CD14-positive monocyte (primary cell): ENCODE measurements at regions not wholly inside any gene's neighbourhood (a gene's known extent, or its start where the extent isn't known, plus 50 kb on each side); places are given as distances from the start of the nearest gene placed in this dataset.
A peak's percentile ranks its signal among the peaks of the same experiment; 100 is the strongest.
"Not testable (repeated sequence)": the region's sequence is repeated elsewhere in the genome, so short reads cannot be mapped to it uniquely, and the experiment has no call there.

ENCODE experiments used
- DNase-seq, 3 donors: peaks; one replicate each; pipeline ENCODE4 v3.0.0-alpha.2; 2011 to 2022
- H2AFZ ChIP-seq: 2 replicates; pipeline ENCODE4 v1.6.0; 2012; ENCODE audit warnings: mild to moderate bottlenecking, low read depth, low read length, inconsistent platforms; ENCODE audit not compliant: insufficient read depth, poor library complexity, severe bottlenecking
- H3K27ac ChIP-seq, 2 donors: 1 replicate in 1 of 2; 2 replicates in 1 of 2; pipeline ENCODE4 v1.5.1; 2012 to 2013; ENCODE audit warnings: low read length in 2 of 2, control low read depth in 1 of 2, inconsistent platforms in 1 of 2, low read depth in 1 of 2, mild to moderate bottlenecking in 1 of 2
- H3K27me3 ChIP-seq, 2 donors: one replicate each; pipeline versions ENCODE4 v1.6.0 to v1.6.1; 2011 to 2013; ENCODE audit warnings: low read length in 2 of 2; ENCODE audit not compliant: control insufficient read depth in 2 of 2, insufficient read depth in 2 of 2
- H3K36me3 ChIP-seq, 2 donors: replicated peaks in 1 of 2; 1 replicate in 1 of 2; 2 replicates in 1 of 2; pipeline versions ENCODE4 v1.5.1 to v1.6.1; 2012 to 2013; ENCODE audit warnings: low read length in 2 of 2, control low read depth in 1 of 2, inconsistent platforms in 1 of 2, mild to moderate bottlenecking in 1 of 2; ENCODE audit not compliant: insufficient read depth in 2 of 2, control insufficient read depth in 1 of 2
- H3K4me1 ChIP-seq, 2 donors: 1 replicate in 1 of 2; 2 replicates in 1 of 2; pipeline versions ENCODE4 v1.5.1 to v1.6.1; 2012 to 2013; ENCODE audit warnings: low read length in 2 of 2, control low read depth in 1 of 2, inconsistent platforms in 1 of 2, mild to moderate bottlenecking in 1 of 2, moderate library complexity in 1 of 2; ENCODE audit not compliant: insufficient read depth in 2 of 2, control insufficient read depth in 1 of 2
- H3K4me2 ChIP-seq: replicated peaks from 2 replicates; pipeline ENCODE3; 2012; ENCODE audit warnings: low read length, moderate library complexity, mild to moderate bottlenecking; ENCODE audit not compliant: poor library complexity, severe bottlenecking; ENCODE audit errors: extremely low read depth
- H3K4me3 ChIP-seq, 3 experiments: fragments of 200-600 bp in 1 of 3; sonication (generic) in 1 of 3; replicated peaks in 1 of 3; 1 replicate in 2 of 3; 2 replicates in 1 of 3; pipeline ENCODE4 v1.5.1; 2011 to 2013; ENCODE audit warnings: low read length in 3 of 3, mild to moderate bottlenecking in 3 of 3, control low read depth in 2 of 3, low read depth in 2 of 3, inconsistent platforms in 1 of 3, moderate library complexity in 1 of 3
- H3K79me2 ChIP-seq: 2 replicates; pipeline ENCODE4 v1.6.0; 2012; ENCODE audit warnings: mild to moderate bottlenecking, control low read depth, inconsistent platforms, low read length, moderate library complexity; ENCODE audit not compliant: insufficient read depth
- H3K9ac ChIP-seq: 2 replicates; pipeline ENCODE4 v1.6.0; 2017; ENCODE audit warnings: low read length, mild to moderate bottlenecking; ENCODE audit not compliant: insufficient read depth, poor library complexity, severe bottlenecking
- H3K9me3 ChIP-seq, 2 donors: replicated peaks in 1 of 2; 1 replicate in 1 of 2; 2 replicates in 1 of 2; pipeline versions ENCODE4 v1.5.1 to v1.6.1; 2012 to 2013; ENCODE audit warnings: low read length in 2 of 2, control low read depth in 1 of 2; ENCODE audit not compliant: control insufficient read depth in 1 of 2, insufficient read depth in 1 of 2
- H4K20me1 ChIP-seq: 2 replicates; pipeline ENCODE4 v1.6.0; 2012; ENCODE audit warnings: mild to moderate bottlenecking, low read length, control low read depth, moderate library complexity; ENCODE audit not compliant: insufficient read depth
- H3K27ac Mint-ChIP-seq, 7 donors: one replicate each; pipeline ENCODE4 v1.8.0; 2020; ENCODE audit warnings: mild to moderate bottlenecking in 7 of 7, mixed read lengths in 7 of 7, moderate library complexity in 6 of 7, inconsistent platforms in 2 of 7
- H3K27me3 Mint-ChIP-seq, 3 donors: one replicate each; pipeline ENCODE4 v1.8.0; 2021 to 2022; ENCODE audit warnings: low read depth in 3 of 3, mild to moderate bottlenecking in 3 of 3, mixed read lengths in 3 of 3, moderate library complexity in 3 of 3, inconsistent platforms in 1 of 3
- H3K36me3 Mint-ChIP-seq, 2 donors: one replicate each; pipeline ENCODE4 v1.8.0; 2020; ENCODE audit warnings: mixed read lengths in 2 of 2, inconsistent platforms in 1 of 2, mild to moderate bottlenecking in 1 of 2
- H3K4me1 Mint-ChIP-seq: one replicate; pipeline ENCODE4 v1.8.0; 2020; ENCODE audit warnings: mild to moderate bottlenecking, mixed read lengths
- H3K4me3 Mint-ChIP-seq, 2 donors: one replicate each; pipeline ENCODE4 v1.8.0; 2020; ENCODE audit warnings: mild to moderate bottlenecking in 2 of 2, mixed read lengths in 2 of 2, moderate library complexity in 1 of 2
- H3K9me3 Mint-ChIP-seq, 7 donors: one replicate each; pipeline ENCODE4 v1.8.0; 2020 to 2022; ENCODE audit warnings: mixed read lengths in 7 of 7, mild to moderate bottlenecking in 6 of 7, moderate library complexity in 6 of 7, inconsistent platforms in 2 of 7
- WGBS: methylation state at CpG from one replicate; pipeline ENCODE4 v1.1.5; 2013; ENCODE audit warnings: missing lambda C conversion rate; ENCODE audit not compliant: insufficient coverage; 5-methylcytosine and 5-hydroxymethylcytosine counted together
- intact Hi-C, 2 donors: fragments of 100-400 bp; cut with micrococcal nuclease; formaldehyde crosslinking; loops; one replicate each; pipeline versions ENCODE4 v1.15.0 to v1.15.1; 2023
- TF ChIP-seq, protein P1 (sequence below): fragments of 200-600 bp; IDR thresholded peaks from one replicate; pipeline ENCODE4 v1.8.0; 2022; ENCODE audit warnings: antibody characterized with exemption, mild to moderate bottlenecking

DNA sequence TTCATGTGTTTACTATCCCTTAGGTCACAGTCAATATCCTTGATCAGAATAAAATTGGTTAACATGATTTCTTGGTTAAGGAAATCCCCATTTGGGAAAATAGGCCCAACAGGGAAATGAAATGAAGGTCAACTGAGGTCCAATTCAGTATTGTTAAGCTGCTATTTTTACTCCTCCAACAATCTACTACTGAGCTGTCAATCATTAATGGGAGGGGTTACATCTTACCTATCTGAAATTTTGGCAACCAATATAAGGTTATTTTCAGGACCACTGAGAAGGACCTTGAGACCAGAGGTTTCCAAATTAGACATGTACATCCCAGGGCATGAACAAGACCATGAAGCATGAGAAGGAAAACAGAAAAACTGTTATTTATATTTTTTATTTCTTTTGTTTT, 64.2 kb upstream of the ALG13 start:
- no peak overlapping the region for H3K4me3 ChIP-seq
- H3K27ac Mint-ChIP-seq = no peak overlapping the region
- no peaks in the 10 kb centered on the region for H4K20me1 ChIP-seq
- peaks cover 0 to 2% (median under 1%) of the 10 kb centered on the region in 3 donors for H3K27me3 Mint-ChIP-seq
- no peaks in the 10 kb centered on the region for H3K79me2 ChIP-seq
- H3K36me3 Mint-ChIP-seq = no peaks in the 10 kb centered on the region
- H3K27ac ChIP-seq = no peak overlapping the region
- H3K36me3 ChIP-seq = no peaks in the 10 kb centered on the region
- no peak overlapping the region for H3K4me2 ChIP-seq
- H3K9me3 ChIP-seq = no peaks in the 10 kb centered on the region
- H3K27me3 ChIP-seq = no peaks in the 10 kb centered on the region
- peaks cover 0 to 8% of the 10 kb centered on the region in 2 donors for H3K4me1 ChIP-seq
- peaks cover 15% of the 10 kb centered on the region for H3K4me1 Mint-ChIP-seq
- no peak for DNase-seq
- peaks cover 0 to 13% (median 2%) of the 10 kb centered on the region in 7 donors for H3K9me3 Mint-ChIP-seq
- no peak overlapping the region for H3K9ac ChIP-seq
- no peak overlapping the region for H2AFZ ChIP-seq
- intact Hi-C loops = no loop called here
- no peak overlapping the region for H3K4me3 Mint-ChIP-seq
- TF ChIP-seq, protein P1, sequence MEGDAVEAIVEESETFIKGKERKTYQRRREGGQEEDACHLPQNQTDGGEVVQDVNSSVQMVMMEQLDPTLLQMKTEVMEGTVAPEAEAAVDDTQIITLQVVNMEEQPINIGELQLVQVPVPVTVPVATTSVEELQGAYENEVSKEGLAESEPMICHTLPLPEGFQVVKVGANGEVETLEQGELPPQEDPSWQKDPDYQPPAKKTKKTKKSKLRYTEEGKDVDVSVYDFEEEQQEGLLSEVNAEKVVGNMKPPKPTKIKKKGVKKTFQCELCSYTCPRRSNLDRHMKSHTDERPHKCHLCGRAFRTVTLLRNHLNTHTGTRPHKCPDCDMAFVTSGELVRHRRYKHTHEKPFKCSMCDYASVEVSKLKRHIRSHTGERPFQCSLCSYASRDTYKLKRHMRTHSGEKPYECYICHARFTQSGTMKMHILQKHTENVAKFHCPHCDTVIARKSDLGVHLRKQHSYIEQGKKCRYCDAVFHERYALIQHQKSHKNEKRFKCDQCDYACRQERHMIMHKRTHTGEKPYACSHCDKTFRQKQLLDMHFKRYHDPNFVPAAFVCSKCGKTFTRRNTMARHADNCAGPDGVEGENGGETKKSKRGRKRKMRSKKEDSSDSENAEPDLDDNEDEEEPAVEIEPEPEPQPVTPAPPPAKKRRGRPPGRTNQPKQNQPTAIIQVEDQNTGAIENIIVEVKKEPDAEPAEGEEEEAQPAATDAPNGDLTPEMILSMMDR = no peak

DNA sequence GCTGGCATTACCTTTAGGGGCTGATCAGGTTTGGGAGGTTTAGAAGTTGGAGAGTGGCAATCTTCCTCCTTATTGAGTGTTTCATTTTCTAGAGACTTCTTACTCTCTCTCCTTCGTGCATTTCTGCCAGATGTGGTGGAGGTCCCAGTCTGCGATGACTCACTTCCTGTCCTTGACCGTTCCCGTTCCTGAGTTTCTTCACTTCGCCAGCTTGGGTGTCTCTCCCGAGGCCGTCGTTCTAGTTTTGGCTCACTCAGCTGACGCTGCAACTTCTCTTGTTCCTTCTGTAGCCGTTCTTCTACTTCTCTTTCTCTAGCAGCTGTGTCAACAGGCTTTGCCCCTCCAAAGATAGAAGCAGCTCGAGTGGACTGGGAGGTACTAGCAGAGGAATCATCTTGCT, 60.9 kb upstream of the ALG13 start:
- WGBS = no CpG with 5 or more reads among the region's 11 CpGs
- H4K20me1 ChIP-seq, H2AFZ ChIP-seq, H3K9ac ChIP-seq, H3K9me3 ChIP-seq, H3K27me3 Mint-ChIP-seq, H3K36me3 ChIP-seq, H3K27me3 ChIP-seq, H3K27ac ChIP-seq, intact Hi-C loops, H3K4me2 ChIP-seq, H3K4me1 ChIP-seq, H3K79me2 ChIP-seq, H3K36me3 Mint-ChIP-seq, H3K4me3 ChIP-seq: not testable (repeated sequence)
- DNase-seq = peak; percentile 6 to 51 (median 7)
- peaks cover 0 to 18% (median 3%) of the 10 kb centered on the region in 7 donors for H3K9me3 Mint-ChIP-seq
- H3K4me1 Mint-ChIP-seq = peaks cover 15% of the 10 kb centered on the region
- H3K4me3 Mint-ChIP-seq = peak overlapping the region; percentile 56 to 71
- peak overlapping the region in 5 of 7 donors; percentile 36 to 78 (median 74) for H3K27ac Mint-ChIP-seq
